H1 (cell line): ENCODE measurements at regions not wholly inside any gene's neighbourhood (a gene's known extent, or its start where the extent isn't known, plus 50 kb on each side); places are given as distances from the start of the nearest gene placed in this dataset.

Source experiments
- CTCF ChIA-PET: fragments of 300-600 bp; sonication (Branson Sonifier 250); formaldehyde crosslinking; loops from one replicate; lab custom pipeline; 2021; ENCODE audit not compliant: partially characterized antibody; lab: Charles Lee
- POLR2A ChIA-PET: fragments of 300-600 bp; sonication (Branson Sonifier 250); formaldehyde crosslinking; loops from one replicate; lab custom pipeline; 2021; ENCODE audit warnings: inconsistent platforms; ENCODE audit not compliant: partially characterized antibody; lab: Charles Lee
- DNase-seq, 2 experiments: peaks; one replicate each; pipeline versions ENCODE4 v3.0.0 to v3.0.0-alpha.2; 2010 to 2022; ENCODE audit warnings: low spot score in 2 of 2, low read depth in 1 of 2, mixed read lengths in 1 of 2
- FAIRE-seq: peaks from 2 replicates; lab custom pipeline; 2011; peaks lifted over from hg19 to GRCh38; lab: Jason Lieb, UNC
- H2AFZ ChIP-seq: 2 replicates; pipeline ENCODE4 v1.8.1; 2012; ENCODE audit warnings: low read length, inconsistent platforms
- H2AK5ac ChIP-seq: 2 replicates; pipeline ENCODE4 v1.6.1; 2013; ENCODE audit warnings: low read depth, low read length
- H2BK120ac ChIP-seq: replicated peaks from 2 replicates; pipeline ENCODE3; 2013; ENCODE audit warnings: low read depth, low read length, inconsistent platforms
- H2BK12ac ChIP-seq: 2 replicates; pipeline ENCODE4 v1.6.1; 2013; ENCODE audit warnings: low read depth, low read length
- H2BK15ac ChIP-seq: 2 replicates; pipeline ENCODE4 v1.6.1; 2013; ENCODE audit warnings: low read length
- H2BK20ac ChIP-seq: 2 replicates; pipeline ENCODE4 v1.6.1; 2013; ENCODE audit warnings: low read length
- H2BK5ac ChIP-seq: 2 replicates; pipeline ENCODE4 v1.6.1; 2013; ENCODE audit warnings: low read depth, low read length
- H3K14ac ChIP-seq: 2 replicates; pipeline ENCODE4 v1.6.1; 2013; ENCODE audit warnings: inconsistent platforms; ENCODE audit not compliant: insufficient read length
- H3K18ac ChIP-seq: 2 replicates; pipeline ENCODE4 v1.6.1; 2013; ENCODE audit warnings: low read length; ENCODE audit errors: extremely low read depth
- H3K23ac ChIP-seq: 2 replicates; pipeline ENCODE4 v1.6.1; 2013; ENCODE audit warnings: inconsistent platforms; ENCODE audit not compliant: insufficient read length
- H3K23me2 ChIP-seq: 2 replicates; pipeline ENCODE4 v1.6.1; 2013; ENCODE audit warnings: low read depth, low read length
- H3K27ac ChIP-seq: 2 replicates; pipeline ENCODE4 v1.6.1; 2011; ENCODE audit warnings: low read depth, low read length, inconsistent platforms
- H3K27me3 ChIP-seq, 4 experiments: replicated peaks in 1 of 4; 1 replicate in 1 of 4; 2 replicates in 3 of 4; pipeline versions ENCODE4 v1.6.1 to v1.8.1; 2011 to 2013; ENCODE audit warnings: low read length in 3 of 4, mild to moderate bottlenecking in 3 of 4, inconsistent platforms in 2 of 4, mixed read lengths in 2 of 4, moderate library complexity in 1 of 4; ENCODE audit not compliant: control insufficient read depth in 3 of 4, insufficient read depth in 3 of 4; ENCODE audit errors: extremely low read depth in 1 of 4
- H3K36me3 ChIP-seq, 4 experiments: 2 replicates each; pipeline versions ENCODE4 v1.6.1 to v1.8.1; 2011 to 2013; ENCODE audit warnings: mild to moderate bottlenecking in 4 of 4, low read length in 3 of 4, moderate library complexity in 2 of 4, control low read depth in 1 of 4, inconsistent platforms in 1 of 4; ENCODE audit not compliant: insufficient read depth in 4 of 4, control insufficient read depth in 2 of 4
- H3K4ac ChIP-seq: replicated peaks from 2 replicates; pipeline ENCODE3; 2013; ENCODE audit warnings: low read length, low read depth, mixed read lengths, inconsistent platforms; ENCODE audit not compliant: insufficient read length
- H3K4me1 ChIP-seq, 4 experiments: replicated peaks in 1 of 4; 1 replicate in 1 of 4; 2 replicates in 3 of 4; pipeline versions ENCODE4 v1.6.1 to v1.8.1; 2011 to 2013; ENCODE audit warnings: low read length in 3 of 4, inconsistent platforms in 2 of 4, mixed read lengths in 1 of 4; ENCODE audit not compliant: insufficient read depth in 4 of 4, control insufficient read depth in 3 of 4
- H3K4me2 ChIP-seq, 2 experiments: 2 replicates each; pipeline versions ENCODE4 v1.6.1 to v1.8.1; 2011 to 2013; ENCODE audit warnings: low read depth in 2 of 2, low read length in 2 of 2, control low read depth in 1 of 2, inconsistent platforms in 1 of 2, mild to moderate bottlenecking in 1 of 2; ENCODE audit not compliant: insufficient read depth in 1 of 2
- H3K4me3 ChIP-seq, 4 experiments: fragments of 200-600, 300-600 bp in 1 of 4; sonication (generic), shearing (Covaris generic), sonication (Bioruptor Twin) in 1 of 4; 2 replicates each; pipeline versions ENCODE4 v1.5.1 to v1.8.1; 2011 to 2016; ENCODE audit warnings: low read length in 4 of 4, low read depth in 3 of 4, control low read depth in 2 of 4, inconsistent platforms in 2 of 4, mild to moderate bottlenecking in 2 of 4, mixed read lengths in 1 of 4, moderate library complexity in 1 of 4; ENCODE audit not compliant: insufficient read depth in 2 of 4; ENCODE audit errors: extremely low read depth in 1 of 4
- H3K56ac ChIP-seq: replicated peaks from 2 replicates; pipeline ENCODE3; 2013; ENCODE audit warnings: low read depth, mild to moderate bottlenecking, mixed read lengths, low read length, inconsistent platforms; ENCODE audit not compliant: insufficient read length
- H3K79me1 ChIP-seq: 2 replicates; pipeline ENCODE4 v1.6.1; 2013; ENCODE audit warnings: low read depth, low read length, control low read depth
- H3K79me2 ChIP-seq, 2 experiments: 2 replicates each; pipeline versions ENCODE4 v1.6.1 to v1.8.1; 2012 to 2013; ENCODE audit warnings: low read length in 2 of 2, mild to moderate bottlenecking in 2 of 2, inconsistent platforms in 1 of 2; ENCODE audit not compliant: insufficient read depth in 2 of 2, control insufficient read depth in 1 of 2
- H3K9ac ChIP-seq, 4 experiments: replicated peaks in 1 of 4; 1 replicate in 1 of 4; 2 replicates in 3 of 4; pipeline versions ENCODE4 v1.6.1 to v1.8.1; 2011 to 2013; ENCODE audit warnings: low read depth in 3 of 4, low read length in 3 of 4, control low read depth in 2 of 4, mild to moderate bottlenecking in 2 of 4, moderate library complexity in 2 of 4, inconsistent platforms in 1 of 4; ENCODE audit errors: extremely low read depth in 1 of 4
- H3K9me3 ChIP-seq, 2 experiments: 2 replicates each; pipeline versions ENCODE4 v1.6.1 to v1.8.1; 2012 to 2013; ENCODE audit warnings: mild to moderate bottlenecking in 2 of 2, moderate library complexity in 2 of 2, control low read depth in 1 of 2, inconsistent platforms in 1 of 2, low read depth in 1 of 2, low read length in 1 of 2, mixed read lengths in 1 of 2; ENCODE audit not compliant: insufficient read depth in 2 of 2
- H4K20me1 ChIP-seq, 2 experiments: replicated peaks in 1 of 2; 2 replicates each; pipeline versions ENCODE3 to v1.8.1; 2011 to 2013; ENCODE audit warnings: inconsistent platforms in 2 of 2, low read length in 2 of 2, mild to moderate bottlenecking in 1 of 2; ENCODE audit not compliant: insufficient read depth in 2 of 2, control insufficient read depth in 1 of 2
- H4K5ac ChIP-seq: 2 replicates; pipeline ENCODE4 v1.6.1; 2013; ENCODE audit warnings: low read length, low read depth, mixed read lengths, inconsistent platforms; ENCODE audit not compliant: insufficient read length
- H4K8ac ChIP-seq: 2 replicates; pipeline ENCODE4 v1.8.0; 2013; ENCODE audit warnings: mild to moderate bottlenecking, moderate library complexity, low read length, inconsistent platforms; ENCODE audit not compliant: insufficient read depth; ENCODE audit errors: extremely low read depth
- H4K91ac ChIP-seq: replicated peaks from 2 replicates; pipeline ENCODE3; 2013; ENCODE audit warnings: low read length, mixed read lengths, inconsistent platforms; ENCODE audit not compliant: insufficient read length
- CBX8 ChIP-seq: fragments of 300-800, 300-1000 bp; sonication (generic); IDR thresholded peaks from 2 replicates; pipeline ENCODE4 v1.7.1; 2016; ENCODE audit warnings: low read depth, low read length, borderline replicate concordance
- HDAC6 ChIP-seq: IDR thresholded peaks from one replicate; pipeline ENCODE4 v1.7.1; 2012; ENCODE audit warnings: low read depth, mild to moderate bottlenecking, inconsistent platforms, low read length, moderate library complexity
- JUN ChIP-seq: IDR thresholded peaks from 2 replicates; pipeline ENCODE4 v1.6.1; 2011; ENCODE audit warnings: low read depth, mild to moderate bottlenecking, improper control_type of control experiment, low read length
- RAD21 ChIP-seq, 2 experiments: IDR thresholded peaks in 1 of 2; conservative IDR thresholded peaks in 1 of 2; 2 replicates each; pipeline ENCODE4 v1.6.1; 2011; ENCODE audit warnings: low read depth in 2 of 2, low read length in 2 of 2, improper control_type of control experiment in 1 of 2, inconsistent platforms in 1 of 2, mild to moderate bottlenecking in 1 of 2, moderate library complexity in 1 of 2
- RXRA ChIP-seq: IDR thresholded peaks from 2 replicates; pipeline ENCODE4 v1.6.1; 2011; ENCODE audit warnings: low read depth, mild to moderate bottlenecking, low read length, moderate library complexity; ENCODE audit not compliant: insufficient read depth
- WGBS, 2 experiments: shearing (Covaris generic) in 1 of 2; methylation state at CpG; one replicate each; pipeline versions ENCODE4 v1.1.6 to v1.1.7; 2013 to 2015; ENCODE audit warnings: low lambda C conversion rate in 2 of 2, mixed read lengths in 2 of 2, inconsistent platforms in 1 of 2, low coverage in 1 of 2, missing lambda C conversion rate in 1 of 2; ENCODE audit not compliant: insufficient replicate concordance in 2 of 2, insufficient coverage in 1 of 2, insufficient read length in 1 of 2; ENCODE audit errors: extremely low coverage in 1 of 2, missing lambda C conversion rate in 1 of 2; 5-methylcytosine and 5-hydroxymethylcytosine counted together
- TF ChIP-seq, protein P1 (sequence below): IDR thresholded peaks from 2 replicates; pipeline ENCODE4 v1.6.1; 2011; ENCODE audit warnings: low read depth, mild to moderate bottlenecking, low read length; ENCODE audit not compliant: insufficient read depth

DNA sequence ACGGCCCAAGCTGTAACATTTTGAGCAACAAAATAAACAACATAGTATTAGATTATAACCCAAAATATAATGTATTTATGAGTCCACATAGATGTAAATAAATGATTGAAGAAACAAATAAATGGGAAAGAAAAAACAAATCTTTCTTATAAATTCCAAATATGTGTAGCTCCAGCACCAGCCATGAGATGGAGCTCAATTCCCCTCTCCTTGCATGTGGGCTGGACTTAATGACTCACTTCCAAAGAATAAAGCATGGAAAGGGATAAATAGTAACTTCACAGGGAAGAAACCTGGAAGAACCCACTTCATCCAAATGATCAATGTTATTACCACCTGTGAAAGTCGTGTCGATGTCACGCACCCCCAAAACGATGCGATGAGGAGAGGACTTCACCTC is 158.8 kb downstream of the RPAP3 start:
- Histone ChIP-seq H3K23ac (no peak overlapping the region), H3K4me3 (no peak overlapping the region), H4K8ac (no peak overlapping the region), H3K23me2 (no peaks in the 10 kb centered on the region), H3K27me3 (no peaks in the 10 kb centered on the region), H3K4me1 (no peaks in the 10 kb centered on the region), H4K91ac (no peak overlapping the region), H3K4me2 (no peak overlapping the region), H4K20me1 (no peaks in the 10 kb centered on the region), H3K36me3 (no peaks in the 10 kb centered on the region), H2BK12ac (no peak overlapping the region), H2BK20ac (no peak overlapping the region), H3K79me1 (no peaks in the 10 kb centered on the region), H3K9ac (no peak overlapping the region), H2BK15ac (no peak overlapping the region), H3K18ac (no peak overlapping the region), H2BK120ac (no peak overlapping the region), H3K9me3 (no peaks in the 10 kb centered on the region), H3K14ac (no peak overlapping the region), H2AFZ (no peak overlapping the region), H2BK5ac (no peak overlapping the region), H2AK5ac (no peak overlapping the region), H4K5ac (no peak overlapping the region), H3K4ac (no peak overlapping the region), H3K56ac (no peak overlapping the region), H3K79me2 (no peaks in the 10 kb centered on the region), H3K27ac (no peak overlapping the region)
- CTCF ChIA-PET = interaction anchor here (0.8 to 4.0 kb wide), 17 partner anchors 8 to 861 kb away, joined by 3 to 21 read pairs (median 4); no protein-coding TSS in a partner anchor
- FAIRE-seq (peak; percentile 70), DNase-seq (no peak)
- WGBS, 2 experiments = 89% methylated on average over 6 of the region's 6 CpGs; no CpG with 5 or more reads in 1 of the 2 experiments
- POLR2A ChIA-PET = no interaction called here
- TF ChIP-seq CBX8 (no peak), JUN (no peak), RXRA (no peak), HDAC6 (no peak), RAD21 (IDR thresholded peaks at IDR 0.05 in 1 of 2, conservative IDR thresholded peaks at IDR 0.05 in 1 of 2; ENCODE audit: low read depth in 2 of 2, low read length in 2 of 2) (peak; percentile 63 to 67)
- TF ChIP-seq, protein P1, sequence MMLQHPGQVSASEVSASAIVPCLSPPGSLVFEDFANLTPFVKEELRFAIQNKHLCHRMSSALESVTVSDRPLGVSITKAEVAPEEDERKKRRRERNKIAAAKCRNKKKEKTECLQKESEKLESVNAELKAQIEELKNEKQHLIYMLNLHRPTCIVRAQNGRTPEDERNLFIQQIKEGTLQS = no peak
